WTC11 (cell line): ENCODE measurements at regions not wholly inside any gene's neighbourhood (a gene's known extent, or its start where the extent isn't known, plus 50 kb on each side); places are given as distances from the start of the nearest gene placed in this dataset.

Experiments used
- CTCF ChIP-seq: fragments of 200-600 bp; IDR thresholded peaks from 2 replicates; pipeline ENCODE4 v1.8.0; 2022; ENCODE audit warnings: antibody characterized with exemption
- E2F4 ChIP-seq: sonication (generic); formaldehyde crosslinking; IDR thresholded peaks from 2 replicates; pipeline ENCODE4 v1.8.1; 2022; ENCODE audit warnings: low read depth, mild to moderate bottlenecking, moderate library complexity, missing genetic modification reagents, borderline replicate concordance
- E2F5 ChIP-seq: sonication (generic); formaldehyde crosslinking; IDR thresholded peaks from 2 replicates; pipeline ENCODE4 v1.8.1; 2022; ENCODE audit warnings: mild to moderate bottlenecking, moderate library complexity, missing genetic modification reagents
- FOXP4 ChIP-seq: sonication (generic); formaldehyde crosslinking; IDR thresholded peaks from 2 replicates; pipeline ENCODE4 v1.8.0; 2022; ENCODE audit warnings: mild to moderate bottlenecking, missing genetic modification reagents
- HMGXB4 ChIP-seq: sonication (generic); formaldehyde crosslinking; IDR thresholded peaks from 2 replicates; pipeline ENCODE4 v1.8.1; 2023; ENCODE audit warnings: mild to moderate bottlenecking, moderate library complexity, missing genetic modification reagents
- JUN ChIP-seq: sonication (generic); formaldehyde crosslinking; IDR thresholded peaks from 2 replicates; pipeline ENCODE4 v1.8.0; 2023; ENCODE audit warnings: mild to moderate bottlenecking, missing genetic modification reagents
- NFYB ChIP-seq: sonication (generic); formaldehyde crosslinking; conservative IDR thresholded peaks from 2 replicates; pipeline ENCODE4 v1.8.0; 2022; ENCODE audit warnings: low read depth, missing genetic modification reagents
- NR1H2 ChIP-seq: sonication (generic); formaldehyde crosslinking; IDR thresholded peaks from 2 replicates; pipeline ENCODE4 v1.9.0; 2021; ENCODE audit warnings: mild to moderate bottlenecking, moderate library complexity, missing genetic modification reagents
- NR3C1 ChIP-seq: sonication (generic); formaldehyde crosslinking; conservative IDR thresholded peaks from 2 replicates; pipeline ENCODE4 v1.8.1; 2023; ENCODE audit warnings: low read depth, mild to moderate bottlenecking, missing genetic modification reagents
- TEAD4 ChIP-seq: sonication (generic); formaldehyde crosslinking; IDR thresholded peaks from 2 replicates; pipeline ENCODE4 v1.8.0; 2022; ENCODE audit warnings: mild to moderate bottlenecking, missing genetic modification reagents
- TP53 ChIP-seq: sonication (generic); formaldehyde crosslinking; IDR thresholded peaks from 2 replicates; pipeline ENCODE4 v1.8.1; 2023; ENCODE audit warnings: mild to moderate bottlenecking, missing genetic modification reagents
- USF2 ChIP-seq: sonication (generic); formaldehyde crosslinking; IDR thresholded peaks from 2 replicates; pipeline ENCODE4 v1.8.1; 2023; ENCODE audit warnings: mild to moderate bottlenecking, missing genetic modification reagents, moderate library complexity
- ZNF232 ChIP-seq: sonication (generic); formaldehyde crosslinking; IDR thresholded peaks from 2 replicates; pipeline ENCODE4 v1.8.0; 2022; ENCODE audit warnings: mild to moderate bottlenecking, missing genetic modification reagents
- ZSCAN18 ChIP-seq: fragments of 250-450 bp; sonication (Bioruptor Pico); IDR thresholded peaks from 2 replicates; pipeline ENCODE4 v2.1.2; 2022; ENCODE audit warnings: mild to moderate bottlenecking, moderate library complexity

GRCh38 chr10:62880162-62880561 lies 64.0 kb upstream of the EGR2 start:
- TF ChIP-seq CTCF (no peak), NR1H2 (CRISPR knock-in tag) (no peak), ZNF232 (CRISPR knock-in tag) (no peak), JUN (CRISPR knock-in tag) (no peak), E2F5 (no peak), NFYB (CRISPR knock-in tag) (no peak), NR3C1 (CRISPR knock-in tag) (no peak), TP53 (no peak), HMGXB4 (CRISPR knock-in tag) (no peak), USF2 (CRISPR knock-in tag) (no peak), ZSCAN18 (CRISPR knock-in tag) (no peak), E2F4 (CRISPR knock-in tag) (no peak), FOXP4 (CRISPR knock-in tag) (no peak), TEAD4 (CRISPR knock-in tag) (no peak)
